ENCODE measurements at regions not wholly inside any gene's neighbourhood (a gene's known extent, or its start where the extent isn't known, plus 50 kb on each side); places are given as distances from the start of the nearest gene placed in this dataset.

DNA sequence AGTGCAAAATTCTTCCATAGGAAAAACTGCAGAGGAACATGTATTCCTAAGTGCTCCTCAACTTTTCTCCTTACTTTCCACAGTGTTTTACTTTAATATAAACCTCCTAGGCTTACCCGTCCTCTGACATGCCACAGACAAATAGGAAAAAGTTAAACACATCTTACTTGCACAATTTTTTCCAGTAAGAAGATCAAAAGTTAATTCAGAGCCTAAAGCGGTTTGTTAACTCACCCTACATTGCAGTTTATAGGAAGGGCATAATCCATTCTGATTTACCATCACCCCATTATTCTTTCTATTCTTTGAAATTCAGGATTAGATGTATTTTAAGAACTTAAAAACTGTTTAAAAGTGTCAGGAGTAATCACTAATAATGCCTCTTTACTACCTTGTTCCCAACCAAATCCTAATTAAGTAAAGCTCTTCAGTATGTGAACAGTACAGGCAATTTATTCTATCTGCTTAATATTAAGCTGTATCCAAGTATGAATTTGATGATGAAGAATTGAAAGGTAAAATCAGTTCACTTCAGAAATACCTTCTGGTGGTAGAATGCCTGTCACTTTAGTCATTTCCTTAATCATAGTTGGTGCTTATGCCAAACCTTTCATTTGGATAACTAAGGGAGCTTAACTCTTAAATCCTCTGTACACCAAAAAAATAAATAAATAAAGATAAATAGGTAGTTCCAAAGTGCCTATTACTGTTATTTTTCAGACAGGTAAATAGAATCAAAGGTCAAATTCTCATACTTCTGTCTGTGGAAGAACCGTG lies 292.0 kb downstream of the ALDH8A1 start:
- H2AFZ ChIP-seq, result no peak overlapping the region
- no peak overlapping the region for H3K4me3 ChIP-seq (ENCODE audit: low read depth, low read length)
- H3K9me3 ChIP-seq (ENCODE audit: control insufficient read depth, low read length), result no peaks in the 10 kb centered on the region
- no peak for TF ChIP-seq CTCF (IDR thresholded peaks at IDR 0.05)
- no peaks in the 10 kb centered on the region for H3K4me1 ChIP-seq
- no peaks in the 10 kb centered on the region for H3K27me3 ChIP-seq (ENCODE audit: control insufficient read depth, insufficient read depth, low read length)
- no peak overlapping the region for H3K9ac ChIP-seq
- H3K4me2 ChIP-seq (ENCODE audit: low read length), result no peak overlapping the region
- no peaks in the 10 kb centered on the region for H3K79me2 ChIP-seq
- no peak overlapping the region for H3K27ac ChIP-seq
- no peaks in the 10 kb centered on the region for H3K36me3 ChIP-seq (ENCODE audit: control insufficient read depth, insufficient read depth, low read length)

- Histone ChIP-seq H3K27ac (no peak overlapping the region), H3K79me2 (no peaks in the 10 kb centered on the region), H2AFZ (no peak overlapping the region), H3K36me3 (ENCODE audit: control insufficient read depth, insufficient read depth, low read length) (no peaks in the 10 kb centered on the region), H3K9me3 (ENCODE audit: control insufficient read depth, low read length) (no peaks in the 10 kb centered on the region), H3K9ac (no peak overlapping the region), H3K4me3 (ENCODE audit: low read depth, low read length) (no peak overlapping the region), H3K4me2 (ENCODE audit: low read length) (no peak overlapping the region), H3K27me3 (ENCODE audit: control insufficient read depth, insufficient read depth, low read length) (no peaks in the 10 kb centered on the region), H3K4me1 (no peaks in the 10 kb centered on the region)
- TF ChIP-seq CTCF (IDR thresholded peaks at IDR 0.05), result no peak
Measured at GRCh38 chr6:134657343-134657742, 292.6 kb downstream of the ALDH8A1 start.

- Histone ChIP-seq H3K27ac (no peak overlapping the region), H3K27me3 (ENCODE audit: control insufficient read depth, insufficient read depth, low read length) (no peaks in the 10 kb centered on the region), H3K4me1 (no peaks in the 10 kb centered on the region), H3K4me2 (ENCODE audit: low read length) (no peak overlapping the region), H3K79me2 (no peaks in the 10 kb centered on the region), H3K9ac (no peak overlapping the region), H3K36me3 (ENCODE audit: control insufficient read depth, insufficient read depth, low read length) (no peaks in the 10 kb centered on the region), H3K9me3 (ENCODE audit: control insufficient read depth, low read length) (no peaks in the 10 kb centered on the region), H2AFZ (no peak overlapping the region), H3K4me3 (ENCODE audit: low read depth, low read length) (no peak overlapping the region)
- TF ChIP-seq CTCF (IDR thresholded peaks at IDR 0.05), result no peak
Measured at GRCh38 chr6:134654751-134655150, 295.1 kb downstream of the ALDH8A1 start.

- Histone ChIP-seq H3K27me3 (ENCODE audit: control insufficient read depth, insufficient read depth, low read length) (no peaks in the 10 kb centered on the region), H3K9me3 (ENCODE audit: control insufficient read depth, low read length) (no peaks in the 10 kb centered on the region), H3K4me2 (ENCODE audit: low read length) (no peak overlapping the region), H3K79me2 (no peaks in the 10 kb centered on the region), H2AFZ (peak overlapping the region; percentile 17), H3K27ac (no peak overlapping the region), H3K4me3 (ENCODE audit: low read depth, low read length) (no peak overlapping the region), H3K9ac (no peak overlapping the region), H3K36me3 (ENCODE audit: control insufficient read depth, insufficient read depth, low read length) (no peaks in the 10 kb centered on the region), H3K4me1 (no peaks in the 10 kb centered on the region)
- TF ChIP-seq CTCF (IDR thresholded peaks at IDR 0.05), result no peak
Measured at GRCh38 chr6:134651519-134651918, 298.4 kb downstream of the ALDH8A1 start.

DNA sequence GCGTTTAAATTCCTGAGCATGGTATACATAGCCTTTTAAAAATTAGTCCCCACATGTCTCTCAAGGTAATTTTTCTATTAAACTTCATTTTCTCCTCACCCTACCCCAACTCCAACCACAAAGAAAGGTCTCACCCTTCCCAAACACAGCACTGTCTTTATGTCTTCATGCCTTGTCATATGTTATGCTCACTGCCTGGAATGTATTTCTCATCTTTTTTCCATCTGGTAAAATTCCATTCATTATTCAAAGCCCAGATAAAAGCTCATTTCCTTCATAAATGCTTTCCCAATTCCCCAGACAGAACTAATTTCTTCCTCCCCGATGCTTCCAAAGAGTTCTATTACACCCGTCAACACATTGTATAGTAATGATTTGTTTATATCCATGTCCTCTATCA lies 302.0 kb downstream of the ALDH8A1 start:
- Histone ChIP-seq H3K79me2 (no peaks in the 10 kb centered on the region), H3K27me3 (ENCODE audit: control insufficient read depth, insufficient read depth, low read length) (no peaks in the 10 kb centered on the region)

More for the DNA sequence above, 302.0 kb downstream of the ALDH8A1 start:
- Histone ChIP-seq H3K4me3 (ENCODE audit: low read depth, low read length) (no peak overlapping the region), H3K4me2 (ENCODE audit: low read length) (no peak overlapping the region), H3K36me3 (ENCODE audit: control insufficient read depth, insufficient read depth, low read length) (no peaks in the 10 kb centered on the region), H2AFZ (no peak overlapping the region), H3K9ac (no peak overlapping the region), H3K4me1 (peaks cover 12% of the 10 kb centered on the region), H3K27ac (no peak overlapping the region), H3K9me3 (ENCODE audit: control insufficient read depth, low read length) (no peaks in the 10 kb centered on the region)
- no peak for TF ChIP-seq CTCF (IDR thresholded peaks at IDR 0.05)
